ENCODE measurements at regions not wholly inside any gene's neighbourhood (a gene's known extent, or its start where the extent isn't known, plus 50 kb on each side); places are given as distances from the start of the nearest gene placed in this dataset.

DNA sequence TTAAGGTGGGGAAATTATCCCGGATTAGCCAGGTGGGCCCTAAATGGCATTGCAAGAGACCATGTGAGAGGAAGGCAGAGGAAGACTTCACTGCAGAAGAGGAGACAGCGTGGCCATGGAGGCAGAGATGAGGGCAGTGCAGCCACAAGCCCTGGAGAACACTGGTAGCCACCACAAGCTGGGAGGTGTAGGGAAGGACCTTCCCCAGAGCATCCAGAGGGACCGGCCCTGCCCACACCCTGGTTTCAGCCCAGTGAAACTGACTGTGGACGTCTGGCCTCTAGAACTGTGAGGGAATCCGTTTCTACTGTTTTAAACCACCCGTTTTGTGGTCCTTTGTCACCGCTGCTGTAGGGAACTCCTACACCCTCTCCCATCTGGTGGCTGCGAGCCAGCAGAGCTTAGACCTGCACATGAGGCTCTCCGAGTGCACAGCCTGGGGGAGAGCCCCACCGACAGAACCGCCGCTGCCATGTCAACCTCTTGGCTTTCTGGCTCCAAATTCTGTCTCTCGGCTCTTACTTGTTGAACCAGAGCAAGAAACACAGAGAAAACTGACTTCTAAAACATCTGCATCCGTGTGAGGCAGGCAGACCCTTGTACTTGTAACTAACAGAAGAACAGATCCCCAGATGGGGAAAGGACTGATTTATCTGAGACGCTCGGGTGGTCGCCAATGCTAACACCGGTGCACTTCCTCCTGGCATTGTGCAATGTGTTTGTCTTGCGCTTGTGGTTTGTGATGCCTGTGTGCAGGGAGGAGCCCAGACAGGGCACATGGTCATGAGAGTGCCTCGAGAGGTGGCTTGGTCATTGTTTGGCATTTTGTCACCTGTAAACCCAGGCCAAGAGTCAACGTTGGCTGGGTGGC, 90.8 kb upstream of the TMPRSS2 start:
- WGBS, result 72% methylated on average over 19 of the region's 21 CpGs
- TF ChIP-seq POLR2A (IDR thresholded peaks at IDR 0.05) (no peak), EP300 (IDR thresholded peaks at IDR 0.05) (no peak), POLR2AphosphoS5 (IDR thresholded peaks at IDR 0.05) (no peak)
- TF ChIP-seq, protein P1, sequence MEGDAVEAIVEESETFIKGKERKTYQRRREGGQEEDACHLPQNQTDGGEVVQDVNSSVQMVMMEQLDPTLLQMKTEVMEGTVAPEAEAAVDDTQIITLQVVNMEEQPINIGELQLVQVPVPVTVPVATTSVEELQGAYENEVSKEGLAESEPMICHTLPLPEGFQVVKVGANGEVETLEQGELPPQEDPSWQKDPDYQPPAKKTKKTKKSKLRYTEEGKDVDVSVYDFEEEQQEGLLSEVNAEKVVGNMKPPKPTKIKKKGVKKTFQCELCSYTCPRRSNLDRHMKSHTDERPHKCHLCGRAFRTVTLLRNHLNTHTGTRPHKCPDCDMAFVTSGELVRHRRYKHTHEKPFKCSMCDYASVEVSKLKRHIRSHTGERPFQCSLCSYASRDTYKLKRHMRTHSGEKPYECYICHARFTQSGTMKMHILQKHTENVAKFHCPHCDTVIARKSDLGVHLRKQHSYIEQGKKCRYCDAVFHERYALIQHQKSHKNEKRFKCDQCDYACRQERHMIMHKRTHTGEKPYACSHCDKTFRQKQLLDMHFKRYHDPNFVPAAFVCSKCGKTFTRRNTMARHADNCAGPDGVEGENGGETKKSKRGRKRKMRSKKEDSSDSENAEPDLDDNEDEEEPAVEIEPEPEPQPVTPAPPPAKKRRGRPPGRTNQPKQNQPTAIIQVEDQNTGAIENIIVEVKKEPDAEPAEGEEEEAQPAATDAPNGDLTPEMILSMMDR (IDR thresholded peaks at IDR 0.05), result no peak
- Histone ChIP-seq H3K27ac (no peak overlapping the region), H3K4me3 (no peak overlapping the region), H3K4me1 (peaks cover 10% of the 10 kb centered on the region), H3K9me3 (no peaks in the 10 kb centered on the region), H3K27me3 (peaks cover 7% of the 10 kb centered on the region), H3K36me3 (no peaks in the 10 kb centered on the region)
- DNase-seq (ENCODE audit: low spot score in 2 of 2), result peak; percentile 42 to 66

DNA sequence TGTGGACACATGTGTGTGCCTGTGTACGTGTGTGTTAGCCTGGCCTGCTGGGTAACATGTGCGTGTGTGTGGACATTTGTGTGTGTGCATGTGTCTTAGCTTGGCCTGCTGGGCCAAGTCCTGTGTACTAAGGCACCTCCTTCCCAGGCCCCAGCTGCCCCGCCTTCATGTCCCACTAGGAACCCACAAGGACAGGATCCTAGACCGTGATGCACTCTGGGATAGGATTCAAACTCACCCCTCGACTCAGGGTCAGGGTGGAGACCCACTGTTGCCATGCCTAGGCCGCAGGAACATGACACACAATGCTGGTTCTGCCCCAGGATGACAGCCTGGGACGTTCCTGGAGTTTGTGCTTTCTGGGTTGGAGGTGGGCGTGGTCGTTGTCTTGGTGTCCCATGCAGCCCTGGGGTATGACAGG, 89.9 kb upstream of the TMPRSS2 start:
- TF ChIP-seq, protein P1 (IDR thresholded peaks at IDR 0.05), result no peak
- TF ChIP-seq EP300 (IDR thresholded peaks at IDR 0.05) (no peak), POLR2A (IDR thresholded peaks at IDR 0.05) (no peak), POLR2AphosphoS5 (IDR thresholded peaks at IDR 0.05) (no peak)
- no peak overlapping the region for H3K4me3 ChIP-seq
- H3K27ac ChIP-seq, result no peak overlapping the region
- peak; percentile 33 to 67 for DNase-seq (ENCODE audit: low spot score in 2 of 2)
- H3K27me3 ChIP-seq, result peaks cover 4% of the 10 kb centered on the region
- no peaks in the 10 kb centered on the region for H3K9me3 ChIP-seq
- H3K36me3 ChIP-seq, result no peaks in the 10 kb centered on the region
- WGBS, result 84% methylated on average over 4 of the region's 9 CpGs
- H3K4me1 ChIP-seq, result peaks cover 10% of the 10 kb centered on the region

DNA sequence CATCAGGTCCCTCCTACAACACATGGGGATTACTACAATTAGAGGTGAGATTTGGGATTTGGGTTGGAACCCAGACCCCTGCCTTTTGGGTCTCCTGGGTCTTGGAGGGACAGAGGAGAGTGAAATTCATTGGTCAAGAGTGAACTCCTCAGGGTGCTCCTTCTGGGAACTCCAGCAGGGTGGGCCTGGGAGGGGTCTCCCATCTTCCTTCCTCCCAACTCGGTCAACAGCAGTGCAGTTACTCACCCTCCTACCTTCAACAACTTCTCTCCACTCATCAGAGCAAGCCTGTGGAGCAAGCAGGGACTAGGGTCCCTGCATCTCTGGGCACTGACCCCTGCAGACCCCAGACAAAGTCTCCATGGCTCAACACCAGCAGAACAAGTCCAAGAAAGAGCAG, 89.3 kb upstream of the TMPRSS2 start:
- peaks cover 4% of the 10 kb centered on the region for H3K27me3 ChIP-seq
- TF ChIP-seq POLR2A (IDR thresholded peaks at IDR 0.05) (no peak), EP300 (IDR thresholded peaks at IDR 0.05) (no peak), POLR2AphosphoS5 (IDR thresholded peaks at IDR 0.05) (no peak)
- TF ChIP-seq, protein P1 (IDR thresholded peaks at IDR 0.05), result no peak
- 67% methylated on average over 1 of the region's 1 CpG for WGBS
- peaks cover 10% of the 10 kb centered on the region for H3K4me1 ChIP-seq
- no peak overlapping the region for H3K4me3 ChIP-seq
- H3K27ac ChIP-seq, result no peak overlapping the region
- DNase-seq (ENCODE audit: low spot score in 2 of 2), result peak; percentile 12 to 19
- no peaks in the 10 kb centered on the region for H3K9me3 ChIP-seq
- no peaks in the 10 kb centered on the region for H3K36me3 ChIP-seq

DNA sequence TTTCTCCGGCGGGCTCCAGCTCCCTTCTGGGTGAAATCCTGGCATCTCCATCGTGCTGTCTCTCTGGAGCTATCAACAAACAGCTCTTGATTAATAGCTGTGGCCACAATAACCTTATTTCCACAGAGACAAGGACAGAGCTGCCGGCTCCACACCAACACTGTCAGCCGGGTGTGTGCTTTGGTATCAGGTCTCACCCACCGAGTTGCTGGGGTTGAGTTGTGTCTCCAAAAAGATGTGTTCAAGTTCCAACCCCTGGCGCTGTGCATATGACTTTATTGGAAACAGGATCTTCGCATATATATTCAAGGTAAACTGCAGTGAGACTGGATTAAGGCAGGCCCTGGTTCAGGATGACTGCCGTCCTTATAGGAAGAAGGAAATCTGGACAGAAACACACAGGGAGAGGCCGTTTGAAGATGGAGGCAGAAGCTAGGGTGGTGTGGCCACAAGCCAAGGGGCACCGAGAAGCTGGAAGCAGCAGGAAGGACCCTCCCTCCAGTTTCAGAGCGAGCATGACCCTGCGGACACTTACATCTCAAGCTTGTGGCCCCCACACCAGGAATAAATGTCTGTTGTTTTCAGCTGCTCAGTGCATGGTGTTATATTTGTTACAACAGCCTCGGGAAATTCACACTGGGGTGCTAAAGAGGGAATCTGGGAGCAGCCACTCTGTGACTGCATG, 88.4 kb upstream of the TMPRSS2 start:
- H3K27ac ChIP-seq, result no peak overlapping the region
- DNase-seq (ENCODE audit: low spot score in 2 of 2), result peak; percentile 18 to 34
- TF ChIP-seq, protein P1 (IDR thresholded peaks at IDR 0.05), result no peak
- TF ChIP-seq POLR2A (IDR thresholded peaks at IDR 0.05) (no peak), POLR2AphosphoS5 (IDR thresholded peaks at IDR 0.05) (no peak), EP300 (IDR thresholded peaks at IDR 0.05) (no peak)

DNA sequence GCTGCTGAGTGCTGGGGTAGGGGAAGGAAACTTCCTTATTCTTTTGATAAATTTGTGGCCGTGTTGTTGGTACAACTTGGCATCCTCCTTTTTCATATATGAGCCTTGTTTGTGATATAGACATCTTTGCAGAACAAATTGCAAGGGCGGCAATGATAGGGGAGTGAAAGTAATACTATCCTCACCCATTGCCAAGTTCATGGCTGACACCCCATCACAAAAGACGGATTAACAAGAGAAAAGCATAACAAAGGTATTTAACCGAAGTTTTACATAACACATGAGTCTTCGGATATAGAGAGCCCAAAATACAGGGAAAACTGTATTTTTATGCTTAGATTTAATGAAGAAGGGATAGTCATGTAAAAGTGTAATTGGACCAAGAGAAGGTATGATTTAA, 86.3 kb upstream of the TMPRSS2 start:
- peaks cover 4% of the 10 kb centered on the region for H3K27me3 ChIP-seq
- TF ChIP-seq POLR2AphosphoS5 (IDR thresholded peaks at IDR 0.05) (no peak), POLR2A (IDR thresholded peaks at IDR 0.05) (no peak), EP300 (IDR thresholded peaks at IDR 0.05) (no peak)
- TF ChIP-seq, protein P1 (IDR thresholded peaks at IDR 0.05), result no peak
- H3K4me3 ChIP-seq, result no peak overlapping the region
- H3K36me3 ChIP-seq, result no peaks in the 10 kb centered on the region
- no peaks in the 10 kb centered on the region for H3K4me1 ChIP-seq
- no peak for DNase-seq (ENCODE audit: low spot score in 2 of 2)
- H3K9me3 ChIP-seq, result no peaks in the 10 kb centered on the region
- H3K27ac ChIP-seq, result no peak overlapping the region
- WGBS, result 79% methylated on average over 5 of the region's 5 CpGs

More for the DNA sequence above, 88.4 kb upstream of the TMPRSS2 start:
- H3K9me3 ChIP-seq, result no peaks in the 10 kb centered on the region
- H3K4me3 ChIP-seq, result no peak overlapping the region
- H3K4me1 ChIP-seq, result peaks cover 3% of the 10 kb centered on the region
- H3K36me3 ChIP-seq, result no peaks in the 10 kb centered on the region
- H3K27me3 ChIP-seq, result peaks cover 4% of the 10 kb centered on the region
- 94% methylated on average over 14 of the region's 14 CpGs for WGBS

All from suprapubic skin (tissue), 4 donors.